GM06990 (cell line): ENCODE measurements at regions not wholly inside any gene's neighbourhood (a gene's known extent, or its start where the extent isn't known, plus 50 kb on each side); places are given as distances from the start of the nearest gene placed in this dataset.

Source experiments
- DNase-seq: peaks from one replicate; pipeline ENCODE4 v3.0.0-alpha.2; 2011; ENCODE audit not compliant: insufficient read length; ENCODE audit errors: extremely low read depth
- H3K27me3 ChIP-seq: replicated peaks from 2 replicates; pipeline ENCODE4 v1.6.0; 2011; ENCODE audit warnings: low read length; ENCODE audit not compliant: control insufficient read depth, insufficient read depth
- H3K36me3 ChIP-seq: 2 replicates; pipeline ENCODE4 v1.5.1; 2011; ENCODE audit warnings: low read length; ENCODE audit not compliant: control insufficient read depth, insufficient read depth
- H3K4me3 ChIP-seq: replicated peaks from 2 replicates; pipeline ENCODE4 v1.5.1; 2011; ENCODE audit warnings: low read depth, mild to moderate bottlenecking, control low read depth, low read length
- CTCF ChIP-seq: IDR thresholded peaks from 2 replicates; pipeline ENCODE4 v1.5.1; 2011; ENCODE audit warnings: low read length, control low read depth, mild to moderate bottlenecking, inconsistent platforms; ENCODE audit not compliant: insufficient read depth, poor library complexity, severe bottlenecking

- no peaks in the 10 kb centered on the region for H3K36me3 ChIP-seq
- H3K27me3 ChIP-seq = no peaks in the 10 kb centered on the region; the same call in 1 of the 2 replicates
- no peak overlapping the region for H3K4me3 ChIP-seq
- no peak for DNase-seq
- no peak for TF ChIP-seq CTCF
Observed at GRCh38 chr2:120670371-120670770, 65.3 kb upstream of the GLI2 start.

GRCh38 chr2:120670771-120671480 lies 64.7 kb upstream of the GLI2 start:
- no peak for DNase-seq
- Histone ChIP-seq H3K36me3 (no peaks in the 10 kb centered on the region), H3K4me3 (no peak overlapping the region), H3K27me3 (no peaks in the 10 kb centered on the region; the same call in 1 of the 2 replicates)
- TF ChIP-seq CTCF = no peak

- Histone ChIP-seq H3K36me3 (no peaks in the 10 kb centered on the region), H3K4me3 (no peak overlapping the region), H3K27me3 (no peaks in the 10 kb centered on the region; the same call in 1 of the 2 replicates)
- TF ChIP-seq CTCF = no peak
- no peak for DNase-seq
Observed at GRCh38 chr2:120672526-120673204, 63.0 kb upstream of the GLI2 start.

- H3K36me3 ChIP-seq = no peaks in the 10 kb centered on the region
- TF ChIP-seq CTCF = no peak
- no peak overlapping the region for H3K4me3 ChIP-seq
- no peak for DNase-seq
- H3K27me3 ChIP-seq = no peaks in the 10 kb centered on the region; the same call in 1 of the 2 replicates
Observed at GRCh38 chr2:120673205-120673550, 62.5 kb upstream of the GLI2 start.

GRCh38 chr2:120673571-120674061 lies 62.1 kb upstream of the GLI2 start:
- no peak for DNase-seq
- TF ChIP-seq CTCF = no peak
- no peaks in the 10 kb centered on the region for H3K36me3 ChIP-seq
- H3K27me3 ChIP-seq = no peaks in the 10 kb centered on the region; the same call in 1 of the 2 replicates
- no peak overlapping the region for H3K4me3 ChIP-seq
